Left cardiac atrium (tissue), 4 donors: ENCODE measurements at regions not wholly inside any gene's neighbourhood (a gene's known extent, or its start where the extent isn't known, plus 50 kb on each side); places are given as distances from the start of the nearest gene placed in this dataset.
A peak's percentile ranks its signal among the peaks of the same experiment; 100 is the strongest.
"Not testable (repeated sequence)": the region's sequence is repeated elsewhere in the genome, so short reads cannot be mapped to it uniquely, and the experiment has no call there.

Source experiments
- ATAC-seq, 2 donors: fragments of 200-7000 bp; cut with Tn5 transposase; one replicate each; pipeline ENCODE4 v1.9.1; 2020; ENCODE audit warnings: mild to moderate bottlenecking in 2 of 2, moderate library complexity in 2 of 2
- DNase-seq: peaks from one replicate; pipeline ENCODE4 v3.0.0-alpha.2; 2020
- intact Hi-C, 2 donors: fragments of 100-400 bp; cut with DNase I; formaldehyde crosslinking; loops; one replicate each; pipeline versions ENCODE4 v1.14.1 to v1.15.1; 2022 to 2023
- donor health status: DM: no; HTN: yes; CAD: no.
- donor health status: DM: no; HTN: yes; CAD: no; lungs with severe emphysema.
- donor health status: DM: yes; HTN: yes; CAD: no.
- donor health status: Dilated cardiomyopathy.

DNA sequence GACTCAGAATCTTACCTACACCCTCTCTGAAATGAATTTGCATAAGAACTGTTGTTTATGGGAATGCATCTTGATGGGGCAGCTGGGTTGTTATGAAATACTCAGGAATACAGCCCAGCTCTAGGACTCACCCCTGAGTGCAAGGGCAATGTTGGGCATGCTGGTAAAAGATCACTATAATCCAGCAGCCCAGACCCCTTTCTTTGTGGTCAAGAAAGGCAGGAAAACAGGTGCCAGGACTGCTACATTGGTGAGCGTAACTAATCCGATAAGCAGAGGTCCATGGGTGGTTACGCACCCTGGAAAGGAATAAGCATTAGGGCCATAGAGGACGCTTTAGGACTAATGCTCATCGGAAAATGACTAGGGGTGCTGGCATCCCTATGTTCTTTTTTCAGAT lies 227.9 kb upstream of the CWC22 start:
- ATAC-seq, intact Hi-C loops, DNase-seq: not testable (repeated sequence)

DNA sequence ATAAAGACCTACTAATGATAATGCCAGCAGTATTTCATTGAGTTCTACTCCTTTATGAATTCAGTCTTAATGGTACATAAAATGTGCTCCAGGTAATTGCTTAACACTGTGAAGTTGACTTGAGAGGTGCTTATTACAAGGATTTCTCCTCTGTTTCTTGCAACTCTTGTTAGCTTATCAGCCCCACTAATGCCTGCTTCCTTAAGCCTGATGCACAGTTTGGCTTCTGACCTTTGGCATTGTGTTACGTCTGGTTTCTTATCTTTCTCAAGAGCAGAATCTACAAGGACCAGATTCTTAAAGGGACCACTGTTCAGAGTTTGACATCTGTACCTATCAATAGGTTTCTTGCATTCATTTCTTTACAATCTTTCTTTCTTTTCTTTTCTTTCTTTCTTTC lies 223.9 kb upstream of the CWC22 start:
- intact Hi-C loops, result no loop called here
- ATAC-seq (no peak), DNase-seq (no peak)

DNA sequence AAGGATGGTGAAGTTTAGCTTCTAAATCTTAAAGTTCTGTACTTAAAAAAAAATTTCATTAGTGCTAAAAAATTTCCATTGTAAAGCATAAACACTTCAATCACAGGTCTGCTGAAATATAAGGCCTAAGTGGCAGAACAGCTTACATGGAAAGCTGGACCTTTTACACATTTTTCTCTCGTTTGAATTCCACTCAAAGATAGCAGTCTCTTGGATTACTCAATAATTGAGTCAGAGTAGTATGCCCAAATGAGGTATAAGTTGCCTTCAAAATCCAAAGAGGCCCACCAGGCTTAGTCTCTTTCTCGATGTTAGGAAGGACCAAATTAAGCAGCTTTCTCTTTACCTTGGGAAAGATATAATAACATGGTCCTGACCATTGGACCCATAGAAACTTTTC lies 220.4 kb upstream of the CWC22 start:
- intact Hi-C loops, result no loop called here
- ATAC-seq (no peak), DNase-seq (no peak)

DNA sequence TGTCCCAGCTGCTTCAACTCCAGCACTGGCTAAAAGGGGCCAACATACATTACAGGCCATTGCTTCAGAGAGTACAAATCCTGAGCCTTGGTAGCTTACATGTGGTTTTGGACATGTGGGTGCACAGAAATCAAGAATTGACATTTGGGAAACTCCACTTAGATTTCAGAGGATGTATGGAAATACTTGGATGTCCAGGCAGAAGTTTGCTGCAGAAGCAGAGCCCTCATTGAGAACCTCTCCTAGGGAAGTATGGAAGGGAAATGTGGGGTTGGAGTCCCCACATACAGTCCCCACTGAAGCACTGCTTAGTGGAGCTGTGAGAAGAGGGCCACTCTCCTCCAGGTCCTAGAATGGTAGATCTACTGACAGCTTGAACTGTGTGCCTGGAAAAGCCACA lies 218.0 kb upstream of the CWC22 start:
- intact Hi-C loops, result no loop called here
- no peak for DNase-seq
- no peak for ATAC-seq

DNA sequence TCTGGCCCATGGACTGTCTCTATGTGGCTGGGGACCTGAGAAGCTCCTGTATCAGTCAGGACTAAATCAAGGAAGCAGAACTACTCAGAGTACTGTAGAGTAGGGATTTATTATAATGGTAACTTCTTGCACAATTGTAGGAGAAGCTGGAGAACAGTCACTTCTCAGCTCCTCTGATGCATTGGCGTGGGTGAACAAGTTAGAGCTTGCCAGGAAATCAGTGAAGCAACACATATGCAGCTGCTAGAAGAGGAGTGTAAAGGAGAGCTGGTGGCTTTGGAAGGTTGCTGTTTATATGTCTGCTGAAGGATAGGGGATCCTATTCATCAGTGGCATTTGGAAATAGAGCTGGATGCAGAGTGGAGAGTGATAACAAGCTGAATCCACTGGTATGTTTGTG lies 215.5 kb upstream of the CWC22 start:
- peak; percentile 31 for DNase-seq

DNA sequence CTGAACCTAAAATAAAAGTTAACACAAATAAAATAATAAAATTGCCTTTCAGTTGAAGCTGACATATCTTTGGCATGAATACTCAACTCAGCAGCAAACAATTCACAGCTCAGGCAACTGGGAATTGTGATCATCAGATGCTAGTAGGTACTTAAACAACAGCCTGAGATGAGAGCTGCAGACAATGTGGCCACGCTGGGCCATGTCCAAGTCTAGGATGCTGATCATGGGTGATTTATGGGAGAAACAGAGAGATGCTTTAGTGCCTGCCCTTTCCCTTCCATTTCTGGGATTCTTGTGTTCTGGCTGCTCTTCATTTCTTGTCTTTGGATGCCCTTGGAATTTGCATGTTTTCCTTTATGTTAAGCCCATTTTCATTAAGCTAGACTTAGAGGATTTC lies 212.4 kb upstream of the CWC22 start:
- ATAC-seq (no peak), DNase-seq (no peak)
- intact Hi-C loops, result no loop called here

More for the DNA sequence above, 215.5 kb upstream of the CWC22 start:
- intact Hi-C loops, result no loop called here
- peak; percentile 82 to 87 for ATAC-seq

DNA sequence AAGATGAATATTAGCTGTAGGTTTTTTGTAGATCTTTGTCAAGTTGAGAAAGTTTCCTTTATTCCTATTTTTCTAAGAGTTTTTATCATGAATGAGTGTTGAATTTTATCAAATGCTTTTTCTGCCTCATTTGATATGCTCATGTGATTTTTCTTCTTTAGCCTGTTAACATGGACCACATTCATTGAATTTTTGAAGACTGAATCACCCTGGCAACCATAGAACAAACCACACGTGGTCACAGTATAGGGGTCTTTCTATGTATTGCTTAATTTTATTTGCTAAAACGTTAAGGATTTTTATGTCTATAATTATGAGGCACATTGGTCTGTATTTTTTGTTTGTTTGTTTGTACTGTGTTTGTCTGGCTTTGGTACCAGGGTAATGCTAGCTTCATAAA lies 201.7 kb upstream of the CWC22 start:
- intact Hi-C loops, result no loop called here
- DNase-seq, result no peak
- no peak for ATAC-seq

DNA sequence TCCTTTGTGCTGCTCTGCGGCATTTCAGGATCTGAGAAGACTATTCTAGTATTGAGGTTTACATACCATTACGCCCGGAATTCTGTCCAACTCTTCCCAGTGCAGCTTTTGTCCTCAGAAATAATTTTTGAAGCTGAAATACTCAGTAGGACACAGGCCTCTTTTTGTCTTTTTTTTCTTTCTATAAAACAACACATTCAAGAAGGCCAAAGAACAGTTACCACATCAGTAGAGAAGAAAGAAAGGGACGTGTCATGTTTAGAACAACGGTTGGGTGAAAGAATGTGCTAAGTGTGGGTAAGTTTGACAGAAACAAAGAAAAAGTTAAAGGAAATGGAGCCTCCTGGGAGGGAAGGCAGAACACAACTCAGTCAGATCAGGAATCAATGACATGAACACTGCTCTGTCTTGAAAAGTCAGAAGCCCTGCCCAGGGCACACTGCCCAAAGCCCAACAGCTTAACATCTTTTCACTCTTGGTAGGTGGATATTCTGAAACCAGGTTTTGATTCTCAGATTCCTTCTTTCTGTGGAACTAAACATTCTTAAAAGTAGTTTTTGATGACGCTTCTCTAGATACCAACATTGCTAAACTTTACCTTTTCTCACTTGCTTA lies 198.6 kb upstream of the CWC22 start:
- ATAC-seq, result no peak
- DNase-seq, result no peak
- intact Hi-C loops, result no loop called here

DNA sequence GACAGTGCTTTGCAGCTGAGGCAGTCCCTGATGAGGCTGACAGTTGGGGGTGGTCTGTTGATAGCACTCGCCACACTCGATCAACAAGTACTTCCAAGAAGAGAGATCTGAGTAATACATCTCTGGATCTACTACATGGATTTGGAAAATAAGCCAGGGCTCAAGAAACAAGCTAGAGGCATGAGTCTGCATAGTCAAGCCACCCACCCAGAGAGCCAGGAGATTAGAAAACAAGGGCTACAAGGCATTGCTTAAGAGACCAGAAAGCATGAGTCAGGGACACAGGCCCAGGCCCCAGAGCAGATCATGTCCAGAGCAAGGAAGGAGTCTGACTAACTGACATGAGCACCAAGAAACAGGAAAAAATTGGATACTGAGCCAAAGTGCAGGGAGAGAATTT lies 196.9 kb upstream of the CWC22 start:
- peak; percentile 38 to 97 for ATAC-seq
- intact Hi-C loops, result no loop called here
- DNase-seq, result peak; percentile 56

DNA sequence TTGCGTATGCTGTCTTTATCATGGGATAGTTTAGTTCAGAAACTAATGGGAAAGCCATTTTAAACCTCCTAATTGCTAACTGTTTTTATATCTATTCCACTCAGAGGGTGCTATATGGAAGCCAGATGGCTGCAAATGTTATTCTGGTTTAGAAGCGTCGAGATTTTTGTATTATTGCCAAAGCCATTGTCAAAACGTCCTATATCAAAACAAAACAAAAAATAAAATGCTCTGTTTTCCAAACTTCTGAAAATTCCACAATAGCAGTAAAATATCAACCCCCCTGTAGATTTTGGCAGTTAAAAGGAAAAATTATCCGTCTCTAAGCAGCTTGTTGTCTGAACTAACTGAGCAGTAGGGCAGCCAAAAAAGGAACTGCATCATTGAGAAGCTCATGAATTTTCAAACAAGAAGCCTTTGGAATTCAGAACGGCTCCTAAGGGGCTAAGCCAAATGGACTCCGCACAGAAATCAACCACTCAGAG lies 195.4 kb upstream of the CWC22 start:
- intact Hi-C loops, result no loop called here
- ATAC-seq, result peak; percentile 68 to 74
- no peak for DNase-seq

DNA sequence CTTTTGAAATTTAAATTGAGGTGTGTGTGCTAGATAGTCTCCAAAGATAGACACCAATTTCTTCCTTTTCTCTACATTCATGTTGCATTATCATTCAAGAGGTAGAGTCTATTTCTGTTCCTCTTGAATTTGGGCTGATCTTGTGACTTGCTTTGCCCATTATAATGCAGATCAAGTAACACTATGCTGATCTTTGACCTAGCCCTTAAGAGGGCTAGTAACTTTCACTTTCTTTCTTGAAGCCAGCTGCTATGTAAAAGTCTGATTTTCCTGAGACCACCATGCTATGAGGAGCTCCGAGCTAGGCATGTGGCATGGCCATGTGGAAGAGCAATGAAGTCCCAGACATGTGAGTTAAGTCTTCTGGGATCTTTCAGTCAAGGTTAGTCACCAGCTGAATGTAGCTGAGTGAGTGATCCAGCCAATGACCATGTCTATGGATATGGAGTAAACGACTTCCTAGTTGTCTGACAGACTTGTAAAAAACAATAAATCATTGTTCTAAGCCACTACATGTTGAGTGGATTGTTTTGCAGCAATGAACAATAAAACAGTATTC lies 189.4 kb upstream of the CWC22 start:
- intact Hi-C loops, result no loop called here
- DNase-seq (no peak), ATAC-seq (no peak)

DNA sequence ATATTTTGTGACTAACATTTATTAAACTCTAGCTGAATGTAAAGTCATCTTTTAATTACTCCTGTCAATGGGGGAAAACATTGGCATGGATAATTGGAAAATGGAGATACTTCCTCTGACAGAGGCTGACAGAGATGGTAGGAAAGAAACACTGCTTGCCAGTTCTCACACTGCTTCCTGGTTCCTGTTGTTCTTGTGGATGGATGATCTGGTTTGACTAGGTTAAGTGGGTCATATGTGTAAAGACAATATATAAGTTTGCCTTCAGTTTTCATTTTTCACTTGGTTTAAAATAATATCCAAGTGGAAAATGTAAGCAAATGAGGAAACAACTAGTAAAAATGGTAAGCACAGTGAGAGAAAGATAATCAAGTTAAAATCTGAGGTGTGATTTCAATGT lies 188.8 kb upstream of the CWC22 start:
- intact Hi-C loops, result no loop called here
- ATAC-seq (no peak), DNase-seq (no peak)

DNA sequence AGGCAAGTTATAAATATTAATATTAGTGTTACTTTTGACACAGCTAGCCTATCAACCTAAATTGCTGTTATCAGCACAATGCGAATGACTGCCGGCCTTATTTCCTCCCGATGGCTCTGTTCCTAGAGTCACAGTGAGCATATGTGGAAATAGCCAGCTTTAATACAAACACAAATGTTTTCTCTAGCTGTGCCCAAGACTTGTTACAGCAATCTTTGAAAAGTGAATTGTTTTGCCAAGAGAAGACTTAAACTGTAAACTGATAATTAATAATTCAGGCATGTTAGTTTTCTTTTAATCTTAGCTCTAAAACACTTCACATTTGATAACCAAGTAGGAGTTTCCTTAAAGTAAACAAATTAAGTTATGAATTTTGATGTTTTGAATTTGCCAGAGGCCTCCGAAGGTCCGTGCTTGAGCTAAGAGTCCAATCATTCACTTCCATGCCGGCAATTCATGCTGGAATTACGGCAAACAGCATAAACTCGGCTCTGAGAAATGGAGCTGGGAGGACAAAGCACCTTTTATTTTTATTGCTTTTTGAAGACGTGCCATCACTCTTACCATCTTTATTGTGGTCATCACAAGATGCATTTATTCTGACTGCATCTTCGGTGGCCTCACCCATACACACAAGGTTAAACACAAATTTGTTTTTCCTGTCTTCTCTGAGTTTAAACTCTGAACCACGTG lies 184.5 kb upstream of the CWC22 start:
- intact Hi-C loops, result no loop called here
- ATAC-seq (peak in 1 of 2 donors; percentile 67), DNase-seq (no peak)

DNA sequence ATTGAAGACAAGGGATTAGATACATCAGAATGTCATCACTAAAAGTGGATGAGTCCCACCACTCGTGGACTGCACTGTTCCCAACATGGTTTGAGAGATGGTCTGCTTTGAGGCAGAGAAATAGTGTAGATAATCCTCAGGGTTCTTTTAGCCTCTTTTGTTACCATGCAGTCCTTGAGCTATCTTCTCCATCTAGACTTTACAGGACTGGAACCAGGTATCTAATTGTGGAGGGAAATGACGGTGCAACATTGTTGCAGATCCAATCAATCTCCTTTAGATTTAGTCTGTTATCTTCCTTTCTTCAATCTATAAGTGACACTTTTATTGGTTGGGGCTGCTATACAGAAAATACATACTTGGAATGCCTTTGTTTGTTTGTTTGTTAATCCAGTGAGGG lies 183.8 kb upstream of the CWC22 start:
- intact Hi-C loops, result no loop called here
- no peak for DNase-seq
- ATAC-seq, result no peak

DNA sequence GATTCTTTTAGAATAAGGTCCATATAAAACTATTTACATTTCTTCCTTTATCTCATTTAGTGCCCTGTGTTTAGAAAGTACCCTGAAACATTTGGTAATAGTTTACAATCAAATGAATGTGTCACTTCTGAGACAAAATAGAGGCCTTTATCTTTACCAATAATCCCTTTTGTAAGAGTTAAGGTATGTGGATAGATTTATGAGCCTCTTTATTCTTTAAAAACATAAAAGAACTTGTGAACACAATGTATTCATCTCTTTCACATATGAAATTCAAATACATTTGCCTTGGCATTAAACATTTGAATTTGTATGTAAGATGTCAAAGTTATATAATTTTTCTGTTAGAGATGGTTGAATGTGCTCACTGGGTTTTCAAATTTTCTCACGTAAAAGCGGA lies 180.5 kb upstream of the CWC22 start:
- DNase-seq, result no peak
- intact Hi-C loops, result no loop called here
- ATAC-seq, result no peak

DNA sequence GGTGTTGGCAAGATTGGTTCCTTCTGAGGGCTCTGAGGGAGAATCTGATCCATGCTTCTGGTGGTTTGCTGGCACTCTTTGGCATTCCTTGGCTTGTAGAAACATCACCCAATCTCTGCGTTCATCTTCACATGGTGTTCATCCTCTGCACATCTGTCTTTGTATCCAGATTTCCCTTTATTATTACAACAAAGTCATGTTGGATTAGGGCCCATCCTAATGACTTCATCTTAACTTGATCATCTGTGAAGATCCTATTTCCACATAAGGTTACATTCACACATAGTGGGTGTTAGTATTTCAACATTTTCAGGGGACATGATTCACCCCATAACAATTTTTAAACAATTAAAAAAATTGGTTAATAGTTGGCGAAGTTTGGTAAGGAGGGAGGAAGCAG lies 177.4 kb upstream of the CWC22 start:
- intact Hi-C loops, result no loop called here
- DNase-seq (no peak), ATAC-seq (no peak)

DNA sequence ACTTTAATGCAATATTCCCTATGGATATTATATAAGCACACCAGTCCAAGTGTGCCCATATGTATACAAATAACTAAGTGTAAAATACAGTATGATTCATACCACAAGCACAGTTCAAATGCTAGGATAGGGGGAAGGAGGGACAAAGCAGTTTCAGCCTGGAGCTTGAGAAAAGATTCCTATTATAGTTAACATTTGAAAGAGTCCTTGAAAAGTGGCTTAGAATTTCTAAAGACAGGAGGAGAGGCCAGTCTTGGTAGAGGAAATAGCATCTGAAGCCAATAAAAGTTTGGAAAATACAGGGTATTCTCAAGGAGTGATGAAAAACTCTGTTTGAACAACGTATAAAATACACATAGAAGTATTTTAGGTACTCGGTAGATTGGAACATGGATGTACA lies 173.4 kb upstream of the CWC22 start:
- intact Hi-C loops, result no loop called here
- no peak for DNase-seq
- ATAC-seq, result no peak

DNA sequence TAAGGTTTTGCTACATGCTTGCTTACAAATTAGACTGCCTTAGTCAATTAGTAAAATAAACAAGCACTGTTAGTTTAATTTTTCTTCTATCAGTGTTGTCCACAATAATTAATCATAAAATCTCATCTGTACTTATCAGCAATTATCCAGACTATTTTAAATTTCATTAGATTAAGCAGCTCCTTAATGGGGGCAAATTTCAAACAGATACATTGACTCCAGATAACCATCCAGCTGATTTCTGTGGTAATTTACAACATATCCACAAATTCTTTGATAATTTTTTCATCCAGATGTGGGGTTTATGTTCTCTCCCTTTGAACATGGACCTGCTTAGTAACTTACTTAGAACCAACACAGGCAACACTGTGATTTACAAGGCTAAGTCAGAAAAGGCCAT lies 170.4 kb upstream of the CWC22 start:
- intact Hi-C loops, result no loop called here
- no peak for DNase-seq
- no peak for ATAC-seq

DNA sequence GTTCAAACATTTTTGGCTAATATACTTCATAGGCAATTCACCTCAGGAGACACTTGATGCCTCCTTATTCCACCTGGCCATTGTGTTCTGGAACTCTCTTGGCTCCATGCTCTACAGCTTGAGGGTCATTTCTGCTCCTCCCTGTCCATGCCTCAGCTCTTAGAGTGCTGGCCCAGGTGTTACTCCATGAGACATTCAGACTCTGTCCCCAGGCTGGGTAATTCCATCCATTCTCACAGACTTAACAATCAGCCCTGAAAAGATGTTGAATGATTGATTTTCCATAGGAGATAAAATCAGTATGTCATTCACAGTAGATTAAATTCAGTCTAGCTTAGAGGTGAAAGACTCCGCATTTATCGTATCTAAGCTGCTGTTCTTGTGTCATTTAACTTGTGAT lies 168.6 kb upstream of the CWC22 start:
- ATAC-seq (no peak), DNase-seq (no peak)
- intact Hi-C loops, result no loop called here

DNA sequence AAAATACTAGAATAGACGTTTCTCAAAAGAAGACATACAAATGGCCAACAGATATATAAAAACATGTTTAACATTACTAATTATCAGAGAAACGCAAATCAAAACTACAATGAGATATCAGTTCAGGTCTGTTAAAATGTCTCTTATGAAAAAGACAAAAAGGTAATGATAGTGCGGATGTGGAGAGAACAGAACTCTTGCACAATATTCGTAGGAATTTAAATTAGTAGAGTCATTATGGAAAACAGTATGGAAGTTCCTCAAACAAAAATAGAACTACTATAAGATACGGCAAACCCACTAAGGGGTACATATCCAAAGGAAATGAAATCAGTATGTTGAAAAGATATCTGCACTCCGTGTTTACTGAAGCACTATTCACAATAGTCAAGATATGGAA lies 167.5 kb upstream of the CWC22 start:
- DNase-seq (no peak), ATAC-seq (no peak)
- intact Hi-C loops, result no loop called here

DNA sequence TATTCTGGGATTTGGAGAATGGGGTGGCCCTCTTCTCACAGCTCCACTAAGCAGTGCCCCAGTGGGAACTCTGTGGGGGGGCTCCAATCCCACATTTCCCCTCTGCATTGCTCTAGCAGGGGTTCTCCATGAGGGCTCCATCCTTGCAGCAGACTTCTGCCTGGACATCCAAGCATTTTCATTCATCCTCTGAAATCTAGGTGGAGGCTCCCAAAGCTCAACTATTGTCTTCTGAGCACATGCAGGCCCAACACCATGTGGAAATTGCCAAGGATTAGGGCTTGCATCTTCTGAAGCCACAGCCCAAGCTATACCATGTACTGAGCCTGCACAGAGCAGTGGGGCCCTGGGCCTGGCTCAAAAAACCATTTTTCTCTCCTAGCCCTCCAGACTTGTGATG lies 162.4 kb upstream of the CWC22 start:
- ATAC-seq (no peak), DNase-seq (no peak)
- intact Hi-C loops, result no loop called here
